22Rv1 (cell line): ENCODE measurements at regions not wholly inside any gene's neighbourhood (a gene's known extent, or its start where the extent isn't known, plus 50 kb on each side); places are given as distances from the start of the nearest gene placed in this dataset.

ENCODE experiments used
- CTCF ChIP-seq: fragments of 450-650 bp; IDR thresholded peaks from 2 replicates; pipeline ENCODE4 v1.5.1; 2017; ENCODE audit warnings: mild to moderate bottlenecking
- ZFX ChIP-seq: fragments of 450-650 bp; IDR thresholded peaks from 2 replicates; pipeline ENCODE4 v1.6.1; 2017; ENCODE audit warnings: antibody characterized with exemption, borderline replicate concordance

GRCh38 chr9:126217250-126217653, 109.4 kb upstream of the MVB12B start:
- no peak for TF ChIP-seq CTCF
- no peak for TF ChIP-seq ZFX
